ENCODE measurements at regions not wholly inside any gene's neighbourhood (a gene's known extent, or its start where the extent isn't known, plus 50 kb on each side); places are given as distances from the start of the nearest gene placed in this dataset.

- DNase-seq (ENCODE audit: low read depth, low spot score) = no peak
- H3K9me1 ChIP-seq (replicated peaks; ENCODE audit: control insufficient read depth, extremely low read depth, insufficient read depth, low read length) = no peaks in the 10 kb centered on the region
- H3K79me2 ChIP-seq (ENCODE audit: control insufficient read depth, insufficient read depth, low read length) = no peaks in the 10 kb centered on the region
- H3K27me3 ChIP-seq (ENCODE audit: control insufficient read depth in 2 of 2, insufficient read depth in 2 of 2, low read length in 2 of 2) = no peaks in the 10 kb centered on the region
- no peak overlapping the region for H3K27ac ChIP-seq (ENCODE audit: insufficient read depth, low read depth, low read length)
- no peaks in the 10 kb centered on the region for H3K9me3 ChIP-seq (replicated peaks; ENCODE audit: control insufficient read depth, insufficient read depth, low read length)
- ChIA-PET POLR2A (no interaction called here), CTCF (no interaction called here)
- H3K4me2 ChIP-seq (ENCODE audit: insufficient read depth, low read length) = no peak overlapping the region
- FAIRE-seq = no peak
- BruUV-seq (replicated peaks) = no TSS peak
- no peaks in the 10 kb centered on the region for H3K4me1 ChIP-seq (ENCODE audit: control insufficient read depth, extremely low read depth, insufficient read depth, low read length)
- no peaks in the 10 kb centered on the region for H4K20me1 ChIP-seq (replicated peaks; ENCODE audit: control insufficient read depth, extremely low read depth, insufficient read depth, low read length)
- no peak overlapping the region for H3K9ac ChIP-seq (replicated peaks; ENCODE audit: extremely low read depth, insufficient read depth, low read length)
- H2AFZ ChIP-seq (ENCODE audit: low read depth, low read length) = no peak overlapping the region
- H3K36me3 ChIP-seq (ENCODE audit: control insufficient read depth in 2 of 2, extremely low read depth in 1 of 2, insufficient read depth in 2 of 2, low read length in 2 of 2) = no peaks in the 10 kb centered on the region
- intact Hi-C loops (cut with micrococcal nuclease) (no loop called here), dilution Hi-C loops (cut with MboI; ENCODE audit: extremely low pct_ligation_motif_present, low sequenced_read_pairs) (no loop called here)
- no peak for TF ChIP-seq FOS (IDR thresholded peaks at IDR 0.05; ENCODE audit: borderline replicate concordance, insufficient read depth, low read length)
- TF ChIP-seq EZH2 (IDR thresholded peaks at IDR 0.05; ENCODE audit: borderline replicate concordance, low read depth, low read length, severe bottlenecking) = no peak
- TF ChIP-seq JUN (IDR thresholded peaks at IDR 0.05; ENCODE audit: borderline replicate concordance, insufficient read depth, insufficient read length, low read depth) = no peak
- TF ChIP-seq POLR2A (IDR thresholded peaks at IDR 0.05; ENCODE audit: low read depth, low read length) = no peak
- H3K4me3 ChIP-seq (replicated peaks in 1 of 3; ENCODE audit: insufficient read depth in 1 of 3, low read depth in 1 of 3, low read length in 3 of 3) = no peak overlapping the region
Measured at GRCh38 chr1:239317948-239318347, 68.4 kb upstream of the CHRM3 start.

- POLR2A ChIA-PET = no interaction called here
- Histone ChIP-seq H3K27me3 (ENCODE audit: control insufficient read depth in 2 of 2, insufficient read depth in 2 of 2, low read length in 2 of 2) (no peaks in the 10 kb centered on the region), H3K36me3 (ENCODE audit: control insufficient read depth in 2 of 2, extremely low read depth in 1 of 2, insufficient read depth in 2 of 2, low read length in 2 of 2) (no peaks in the 10 kb centered on the region), H2AFZ (ENCODE audit: low read depth, low read length) (no peak overlapping the region), H4K20me1 (replicated peaks; ENCODE audit: control insufficient read depth, extremely low read depth, insufficient read depth, low read length) (no peaks in the 10 kb centered on the region), H3K9me1 (replicated peaks; ENCODE audit: control insufficient read depth, extremely low read depth, insufficient read depth, low read length) (no peaks in the 10 kb centered on the region), H3K4me1 (ENCODE audit: control insufficient read depth, extremely low read depth, insufficient read depth, low read length) (no peaks in the 10 kb centered on the region), H3K79me2 (ENCODE audit: control insufficient read depth, insufficient read depth, low read length) (no peaks in the 10 kb centered on the region), H3K9me3 (replicated peaks; ENCODE audit: control insufficient read depth, insufficient read depth, low read length) (peaks cover 2% of the 10 kb centered on the region), H3K27ac (ENCODE audit: insufficient read depth, low read depth, low read length) (no peak overlapping the region), H3K4me2 (ENCODE audit: insufficient read depth, low read length) (no peak overlapping the region), H3K4me3 (replicated peaks in 1 of 3; ENCODE audit: insufficient read depth in 1 of 3, low read depth in 1 of 3, low read length in 3 of 3) (no peak overlapping the region), H3K9ac (replicated peaks; ENCODE audit: extremely low read depth, insufficient read depth, low read length) (no peak overlapping the region)
- no peak for TF ChIP-seq GATA2 (IDR thresholded peaks at IDR 0.05; ENCODE audit: insufficient read depth, insufficient read length, low read depth, low read length)
- no peak for TF ChIP-seq POLR2AphosphoS5 (IDR thresholded peaks at IDR 0.05; ENCODE audit: insufficient read depth, low read depth, low read length)
- no peak for TF ChIP-seq MYC (IDR thresholded peaks at IDR 0.05; ENCODE audit: low read depth, low read length)
- TF ChIP-seq FOS (IDR thresholded peaks at IDR 0.05; ENCODE audit: borderline replicate concordance, insufficient read depth, low read length) = no peak
- TF ChIP-seq EZH2 (IDR thresholded peaks at IDR 0.05; ENCODE audit: borderline replicate concordance, low read depth, low read length, severe bottlenecking) = no peak
- TF ChIP-seq CTCF (IDR thresholded peaks at IDR 0.05; ENCODE audit: extremely low read depth in 1 of 2, insufficient read depth in 1 of 2, low read depth in 1 of 2, low read length in 2 of 2) = no peak
- no peak for TF ChIP-seq MAX (IDR thresholded peaks at IDR 0.05; ENCODE audit: insufficient read depth, insufficient read length)
- no peak for TF ChIP-seq POLR2A (IDR thresholded peaks at IDR 0.05; ENCODE audit: low read depth, low read length)
- TF ChIP-seq JUN (IDR thresholded peaks at IDR 0.05; ENCODE audit: borderline replicate concordance, insufficient read depth, insufficient read length, low read depth) = no peak
- CTCF ChIA-PET = no interaction called here
- FAIRE-seq (no peak), DNase-seq (ENCODE audit: low read depth, low spot score) (no peak)
- dilution Hi-C loops (cut with MboI; ENCODE audit: extremely low pct_ligation_motif_present, low sequenced_read_pairs) (no loop called here), intact Hi-C loops (cut with micrococcal nuclease) (no loop called here)
- BruUV-seq (replicated peaks) = no TSS peak
Measured at GRCh38 chr1:239315631-239316217, 70.6 kb upstream of the CHRM3 start.

All from endothelial cell of umbilical vein (primary cell).